Astrocyte (in vitro differentiated cells and primary cell): ENCODE measurements at regions not wholly inside any gene's neighbourhood (a gene's known extent, or its start where the extent isn't known, plus 50 kb on each side); places are given as distances from the start of the nearest gene placed in this dataset.

ENCODE experiments used
- DNase-seq: peaks from one replicate; pipeline ENCODE4 v3.0.0-alpha.2; 2010; ENCODE audit warnings: low read depth
- FAIRE-seq: peaks from 2 replicates; lab custom pipeline; 2011; peaks lifted over from hg19 to GRCh38; lab: Jason Lieb, UNC
- H2AFZ ChIP-seq: 2 replicates; pipeline ENCODE4 v1.6.0; 2012; ENCODE audit warnings: low read depth, low read length, inconsistent platforms
- H3K27ac ChIP-seq: 2 replicates; pipeline ENCODE4 v1.5.1; 2011; ENCODE audit warnings: low read depth, low read length, inconsistent platforms
- H3K27me3 ChIP-seq: 2 replicates; pipeline ENCODE4 v1.6.0; 2011; ENCODE audit warnings: low read length, inconsistent platforms; ENCODE audit not compliant: insufficient read depth
- H3K36me3 ChIP-seq: 2 replicates; pipeline ENCODE4 v1.5.1; 2011; ENCODE audit warnings: low read length, inconsistent platforms; ENCODE audit not compliant: insufficient read depth
- H3K4me1 ChIP-seq: 2 replicates; pipeline ENCODE4 v1.5.1; 2011; ENCODE audit warnings: low read length, inconsistent platforms; ENCODE audit not compliant: insufficient read depth
- H3K4me2 ChIP-seq: 2 replicates; pipeline ENCODE4 v1.6.0; 2012; ENCODE audit warnings: low read length, inconsistent platforms
- H3K4me3 ChIP-seq: 2 replicates; pipeline ENCODE4 v1.5.1; 2011; ENCODE audit warnings: low read depth, mild to moderate bottlenecking, low read length, inconsistent platforms; ENCODE audit not compliant: insufficient read depth
- H3K79me2 ChIP-seq: 2 replicates; pipeline ENCODE4 v1.6.0; 2012; ENCODE audit warnings: mild to moderate bottlenecking, low read length, inconsistent platforms; ENCODE audit not compliant: insufficient read depth
- H3K9ac ChIP-seq: 2 replicates; pipeline ENCODE4 v1.6.0; 2012; ENCODE audit warnings: mild to moderate bottlenecking, low read length, inconsistent platforms
- H3K9me3 ChIP-seq: 2 replicates; pipeline ENCODE4 v1.5.1; 2012; ENCODE audit warnings: low read depth, mild to moderate bottlenecking, low read length, inconsistent platforms; ENCODE audit not compliant: insufficient read depth
- H4K20me1 ChIP-seq: 2 replicates; pipeline ENCODE4 v1.6.0; 2012; ENCODE audit warnings: low read length, inconsistent platforms; ENCODE audit not compliant: insufficient read depth
- H3K27ac Mint-ChIP-seq: one replicate; pipeline ENCODE4 v1.8.0; 2021; ENCODE audit warnings: mild to moderate bottlenecking, mixed read lengths; ENCODE audit not compliant: unreplicated experiment
- H3K27me3 Mint-ChIP-seq: one replicate; pipeline ENCODE4 v1.8.0; 2021; ENCODE audit warnings: low read depth, mixed read lengths; ENCODE audit not compliant: unreplicated experiment
- H3K36me3 Mint-ChIP-seq: one replicate; pipeline ENCODE4 v1.8.0; 2021; ENCODE audit warnings: low read depth, mixed read lengths; ENCODE audit not compliant: unreplicated experiment
- H3K4me1 Mint-ChIP-seq: one replicate; pipeline ENCODE4 v1.8.0; 2021; ENCODE audit warnings: low read depth, mixed read lengths; ENCODE audit not compliant: unreplicated experiment
- H3K4me3 Mint-ChIP-seq: one replicate; pipeline ENCODE4 v1.8.0; 2021; ENCODE audit warnings: mild to moderate bottlenecking, moderate library complexity, mixed read lengths; ENCODE audit not compliant: unreplicated experiment
- H3K9me3 Mint-ChIP-seq: one replicate; pipeline ENCODE4 v1.8.0; 2021; ENCODE audit warnings: mild to moderate bottlenecking, mixed read lengths; ENCODE audit not compliant: unreplicated experiment
- EZH2 ChIP-seq: IDR thresholded peaks from 2 replicates; pipeline ENCODE4 v1.6.1; 2012; ENCODE audit warnings: mild to moderate bottlenecking, low read length, inconsistent platforms; ENCODE audit not compliant: insufficient read depth
- TF ChIP-seq, protein P1 (sequence below): IDR thresholded peaks from 2 replicates; pipeline ENCODE4 v1.5.1; 2011; ENCODE audit warnings: low read depth, mild to moderate bottlenecking, inconsistent platforms, low read length, moderate library complexity; ENCODE audit not compliant: insufficient read depth

DNA sequence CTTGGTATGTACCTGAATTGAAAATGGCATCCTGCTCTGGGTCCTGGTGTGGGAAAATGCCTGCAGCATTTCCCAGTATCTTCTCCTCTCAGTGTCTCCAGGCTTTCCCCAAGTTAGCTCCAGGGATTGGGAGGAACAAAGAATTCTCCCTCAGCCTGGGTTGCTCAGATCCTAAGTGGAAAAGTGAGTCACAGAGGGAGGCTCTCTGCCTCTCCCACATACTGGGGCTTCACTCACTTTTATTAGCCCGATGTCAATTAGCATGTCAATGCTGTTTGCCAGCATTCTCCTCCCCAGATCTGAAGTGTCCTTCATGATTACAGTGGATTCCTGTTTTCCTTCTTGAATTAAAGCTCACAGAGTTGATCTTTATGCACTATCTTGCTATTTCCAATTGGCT, 655.0 kb downstream of the EPHA3 start:
- H3K27ac ChIP-seq: no peak overlapping the region
- H3K4me2 ChIP-seq: no peak overlapping the region
- H3K4me3 ChIP-seq: no peak overlapping the region
- Mint-ChIP-seq H3K27ac (no peak overlapping the region), H3K27me3 (no peaks in the 10 kb centered on the region), H3K4me3 (no peak overlapping the region), H3K36me3 (no peaks in the 10 kb centered on the region), H3K9me3 (peaks cover 3% of the 10 kb centered on the region), H3K4me1 (no peaks in the 10 kb centered on the region)
- no peak overlapping the region for H3K9ac ChIP-seq
- TF ChIP-seq EZH2: no peak
- TF ChIP-seq, protein P1, sequence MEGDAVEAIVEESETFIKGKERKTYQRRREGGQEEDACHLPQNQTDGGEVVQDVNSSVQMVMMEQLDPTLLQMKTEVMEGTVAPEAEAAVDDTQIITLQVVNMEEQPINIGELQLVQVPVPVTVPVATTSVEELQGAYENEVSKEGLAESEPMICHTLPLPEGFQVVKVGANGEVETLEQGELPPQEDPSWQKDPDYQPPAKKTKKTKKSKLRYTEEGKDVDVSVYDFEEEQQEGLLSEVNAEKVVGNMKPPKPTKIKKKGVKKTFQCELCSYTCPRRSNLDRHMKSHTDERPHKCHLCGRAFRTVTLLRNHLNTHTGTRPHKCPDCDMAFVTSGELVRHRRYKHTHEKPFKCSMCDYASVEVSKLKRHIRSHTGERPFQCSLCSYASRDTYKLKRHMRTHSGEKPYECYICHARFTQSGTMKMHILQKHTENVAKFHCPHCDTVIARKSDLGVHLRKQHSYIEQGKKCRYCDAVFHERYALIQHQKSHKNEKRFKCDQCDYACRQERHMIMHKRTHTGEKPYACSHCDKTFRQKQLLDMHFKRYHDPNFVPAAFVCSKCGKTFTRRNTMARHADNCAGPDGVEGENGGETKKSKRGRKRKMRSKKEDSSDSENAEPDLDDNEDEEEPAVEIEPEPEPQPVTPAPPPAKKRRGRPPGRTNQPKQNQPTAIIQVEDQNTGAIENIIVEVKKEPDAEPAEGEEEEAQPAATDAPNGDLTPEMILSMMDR: no peak
- H3K9me3 ChIP-seq: peaks cover 8% of the 10 kb centered on the region
- no peak overlapping the region for H2AFZ ChIP-seq
- no peaks in the 10 kb centered on the region for H4K20me1 ChIP-seq
- no peaks in the 10 kb centered on the region for H3K36me3 ChIP-seq
- no peaks in the 10 kb centered on the region for H3K79me2 ChIP-seq
- DNase-seq (no peak), FAIRE-seq (no peak)
- H3K4me1 ChIP-seq: no peaks in the 10 kb centered on the region
- no peaks in the 10 kb centered on the region for H3K27me3 ChIP-seq

DNA sequence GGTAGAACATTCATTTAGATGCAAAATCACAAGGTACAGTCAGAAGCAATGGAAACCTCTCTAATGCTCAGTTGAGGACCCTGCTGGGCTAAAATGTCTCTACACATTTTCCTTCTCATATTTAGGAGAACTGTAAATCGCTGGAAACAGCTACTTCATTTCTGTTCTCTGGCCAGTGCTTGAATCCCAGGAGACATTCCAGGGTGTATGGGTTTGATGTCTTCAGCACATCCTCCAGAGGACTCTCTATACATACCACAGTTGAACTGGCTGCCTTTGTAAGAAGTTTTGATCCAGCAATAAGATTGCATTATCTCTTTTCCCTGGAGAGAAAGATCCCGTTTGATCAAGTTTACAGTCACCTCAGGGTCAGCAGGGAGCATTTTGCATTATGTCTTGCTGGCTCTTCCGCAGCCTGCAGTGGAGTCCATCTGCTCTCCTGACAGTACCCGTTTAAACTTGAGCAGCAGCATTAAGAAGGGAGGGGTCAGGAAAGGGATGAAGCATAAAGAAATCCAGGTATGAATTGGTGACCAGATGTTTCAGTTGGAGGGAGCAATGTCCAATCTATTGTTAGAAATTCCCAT, 676.0 kb downstream of the EPHA3 start:
- no peaks in the 10 kb centered on the region for H3K36me3 Mint-ChIP-seq
- H3K27me3 ChIP-seq: no peaks in the 10 kb centered on the region
- DNase-seq (no peak), FAIRE-seq (no peak)
- no peaks in the 10 kb centered on the region for H3K4me1 ChIP-seq
- H3K79me2 ChIP-seq: no peaks in the 10 kb centered on the region
- H4K20me1 ChIP-seq: no peaks in the 10 kb centered on the region
- H3K9me3 ChIP-seq: no peaks in the 10 kb centered on the region
- no peak for TF ChIP-seq EZH2
- TF ChIP-seq, protein P1: no peak
- no peak overlapping the region for H2AFZ ChIP-seq
- H3K4me3 ChIP-seq: no peak overlapping the region
- H3K27me3 Mint-ChIP-seq: no peaks in the 10 kb centered on the region
- no peaks in the 10 kb centered on the region for H3K4me1 Mint-ChIP-seq
- no peak overlapping the region for H3K27ac Mint-ChIP-seq
- H3K9ac ChIP-seq: no peak overlapping the region
- H3K36me3 ChIP-seq: no peaks in the 10 kb centered on the region
- H3K4me3 Mint-ChIP-seq: no peak overlapping the region
- no peak overlapping the region for H3K27ac ChIP-seq
- H3K4me2 ChIP-seq: no peak overlapping the region
- H3K9me3 Mint-ChIP-seq: no peaks in the 10 kb centered on the region

DNA sequence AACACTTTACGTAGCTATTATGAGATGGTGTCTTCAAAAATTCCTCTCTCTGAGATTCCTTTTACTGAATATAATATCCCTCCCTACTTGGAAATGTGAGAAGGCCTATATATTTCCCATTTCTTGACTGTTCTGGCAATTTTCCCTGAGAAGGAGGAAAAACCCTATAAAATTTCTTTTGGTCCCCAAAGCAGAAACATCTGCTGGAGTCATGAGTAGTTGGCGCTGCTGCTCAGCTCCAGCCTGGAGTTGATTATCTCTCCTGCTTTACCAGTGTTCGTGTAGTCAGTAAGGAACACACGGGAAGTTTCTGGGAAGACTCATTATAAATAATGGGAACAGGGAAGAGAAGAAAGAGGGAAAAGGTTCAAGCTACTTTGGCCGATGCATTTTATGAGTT, 680.1 kb downstream of the EPHA3 start:
- FAIRE-seq: no peak
- Histone ChIP-seq H3K79me2 (no peaks in the 10 kb centered on the region), H2AFZ (no peak overlapping the region)

More for the DNA sequence above, 680.1 kb downstream of the EPHA3 start:
- no peak overlapping the region for H3K27ac Mint-ChIP-seq
- no peaks in the 10 kb centered on the region for H3K36me3 Mint-ChIP-seq
- no peaks in the 10 kb centered on the region for H3K9me3 Mint-ChIP-seq
- no peaks in the 10 kb centered on the region for H3K27me3 Mint-ChIP-seq
- TF ChIP-seq, protein P1: no peak
- TF ChIP-seq EZH2: no peak
- H3K27ac ChIP-seq: no peak overlapping the region
- DNase-seq: no peak
- no peaks in the 10 kb centered on the region for H3K27me3 ChIP-seq
- H3K36me3 ChIP-seq: no peaks in the 10 kb centered on the region
- no peak overlapping the region for H3K9ac ChIP-seq
- no peaks in the 10 kb centered on the region for H3K4me1 Mint-ChIP-seq
- H3K4me1 ChIP-seq: no peaks in the 10 kb centered on the region
- no peak overlapping the region for H3K4me3 ChIP-seq
- no peak overlapping the region for H3K4me2 ChIP-seq
- H3K9me3 ChIP-seq: no peaks in the 10 kb centered on the region
- H4K20me1 ChIP-seq: no peaks in the 10 kb centered on the region
- H3K4me3 Mint-ChIP-seq: no peak overlapping the region
